DMS 273 (cell line): ENCODE measurements at regions not wholly inside any gene's neighbourhood (a gene's known extent, or its start where the extent isn't known, plus 50 kb on each side); places are given as distances from the start of the nearest gene placed in this dataset.
A peak's percentile ranks its signal among the peaks of the same experiment; 100 is the strongest.
"Not testable (repeated sequence)": the region's sequence is repeated elsewhere in the genome, so short reads cannot be mapped to it uniquely, and the experiment has no call there.

Experiments used
- DNase-seq: peaks from one replicate; lab custom pipeline; 2025; ENCODE audit not compliant: unreplicated experiment; lab: John Stamatoyannopoulos, UW

GRCh38 chr6:16040628-16040974 lies 88.3 kb upstream of the MYLIP start:
- DNase-seq: no peak

DNA sequence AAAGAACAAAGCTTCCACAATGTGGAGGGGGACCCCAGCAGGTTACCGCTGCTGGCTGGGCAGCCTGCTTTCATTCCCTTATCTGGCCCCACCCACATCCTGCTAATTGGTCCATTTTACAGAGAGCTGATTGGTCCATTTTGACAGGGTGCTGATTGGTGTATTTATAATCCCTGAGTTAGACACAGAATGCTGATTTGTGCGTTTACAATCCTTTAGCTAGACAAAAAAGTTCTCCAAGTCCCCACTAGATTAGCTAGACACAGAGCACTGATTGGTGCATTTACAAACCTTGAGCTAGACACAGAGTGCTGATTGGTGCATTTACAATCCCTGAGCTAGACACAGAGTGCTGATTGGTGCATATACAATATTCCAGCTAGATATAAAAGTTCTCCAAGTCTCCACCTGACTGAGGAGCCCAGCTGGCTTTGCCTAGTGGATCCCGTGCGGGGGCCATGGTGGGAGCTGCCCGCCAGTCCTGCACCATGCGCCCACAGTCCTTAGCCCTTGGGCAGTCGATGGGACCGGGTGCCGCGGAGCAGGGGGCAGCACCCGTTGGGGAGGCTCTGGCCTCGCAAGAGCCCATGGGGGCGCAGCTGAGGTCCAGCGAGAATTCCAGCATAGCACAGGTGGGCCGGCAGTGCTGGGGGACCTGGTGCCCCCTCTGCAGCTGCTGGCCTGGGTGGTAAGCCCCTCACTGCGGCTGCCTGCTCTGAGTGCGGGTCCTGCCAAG lies 88.8 kb upstream of the MYLIP start:
- DNase-seq: not testable (repeated sequence)

DNA sequence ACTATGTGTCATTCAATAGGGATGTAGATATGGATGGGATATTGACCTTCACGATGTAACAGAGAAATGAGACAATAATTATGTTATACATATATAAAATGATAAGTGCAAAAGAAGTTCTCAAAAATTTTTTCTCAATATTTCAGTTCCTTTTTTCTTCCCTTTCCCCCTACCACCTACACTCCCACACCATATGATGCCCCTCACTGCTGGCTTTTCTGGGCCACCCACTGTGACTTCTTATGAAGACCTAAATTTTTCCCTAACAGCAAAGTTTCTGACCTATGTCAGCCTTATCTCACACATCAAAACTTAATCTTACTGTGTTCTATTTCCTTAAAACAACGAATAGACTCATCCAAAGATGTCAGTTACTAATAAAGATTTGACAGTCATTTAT lies 89.9 kb upstream of the MYLIP start:
- DNase-seq: no peak

GRCh38 chr6:16035488-16036080 lies 93.3 kb upstream of the MYLIP start:
- no peak for DNase-seq

DNA sequence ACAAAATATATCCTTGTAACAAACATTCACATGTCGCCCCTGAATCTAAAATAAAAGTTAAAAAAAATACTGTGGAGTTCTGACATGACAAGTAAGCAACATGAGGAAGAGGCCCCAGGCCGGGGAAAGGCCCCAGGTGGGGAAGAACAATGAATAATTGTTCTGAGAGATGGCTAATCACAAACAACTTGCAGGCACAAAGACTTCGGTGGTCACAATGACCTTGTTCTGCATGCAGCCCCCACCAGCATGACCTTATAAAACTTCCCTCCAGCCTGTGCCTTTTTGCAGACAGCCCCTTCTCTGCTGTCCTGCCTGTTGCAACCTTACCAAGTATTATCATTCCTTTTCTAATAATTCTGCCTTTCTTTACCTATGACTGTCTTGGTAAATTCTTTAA lies 95.7 kb upstream of the MYLIP start:
- DNase-seq: no peak

GRCh38 chr6:16031278-16031981 lies 97.5 kb upstream of the MYLIP start:
- DNase-seq: no peak

DNA sequence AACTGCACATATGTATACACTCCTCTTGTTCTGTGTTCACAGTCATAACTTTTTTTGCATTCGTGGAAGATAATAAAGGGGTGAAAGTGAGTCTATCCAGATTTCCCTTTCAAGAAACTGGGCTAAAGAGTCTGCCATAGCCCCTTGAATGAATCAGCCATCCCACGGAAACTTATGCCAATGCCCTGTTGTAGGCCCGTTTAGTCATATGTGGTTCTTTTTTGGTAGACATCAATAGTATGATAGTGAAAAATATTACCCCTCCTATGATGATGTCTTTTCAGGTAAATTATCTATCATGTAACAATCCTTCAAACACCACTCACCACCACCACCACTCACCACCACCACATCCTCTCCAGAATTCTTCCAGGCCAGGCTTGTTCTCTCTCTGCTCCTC lies 99.9 kb upstream of the MYLIP start:
- no peak for DNase-seq

- DNase-seq: no peak
These were observed 108.6 kb upstream of the MYLIP start for GRCh38 chr6:16020259-16020658.

- peak; percentile 36 for DNase-seq
These were observed 109.4 kb upstream of the MYLIP start for GRCh38 chr6:16019462-16019861.

- no peak for DNase-seq
These were observed 110.3 kb upstream of the MYLIP start for GRCh38 chr6:16018626-16019025.

DNA sequence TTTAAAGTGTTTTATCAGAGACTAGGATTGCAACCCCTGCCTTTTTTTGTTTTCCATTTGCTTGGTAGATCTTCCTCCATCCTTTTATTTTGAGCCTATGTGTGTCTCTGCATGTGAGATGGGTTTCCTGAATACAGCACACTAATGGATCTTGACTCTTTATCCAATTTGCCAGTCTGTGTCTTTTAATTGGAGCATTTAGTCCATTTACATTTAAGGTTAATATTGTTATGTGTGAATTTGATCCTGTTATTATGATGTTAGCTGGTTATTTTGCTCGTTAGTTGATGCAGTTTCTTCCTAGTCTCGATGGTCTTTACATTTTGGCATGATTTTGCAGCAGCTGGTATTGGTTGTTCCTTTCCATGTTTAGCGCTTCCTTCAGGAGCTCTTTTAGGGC lies 114.6 kb upstream of the MYLIP start:
- DNase-seq: not testable (repeated sequence)

GRCh38 chr6:16007146-16007545 lies 121.7 kb upstream of the MYLIP start:
- DNase-seq: no peak

GRCh38 chr6:16006681-16007080 lies 122.2 kb upstream of the MYLIP start:
- DNase-seq: no peak

GRCh38 chr6:16004934-16005679 lies 123.8 kb upstream of the MYLIP start:
- DNase-seq: no peak

GRCh38 chr6:16003197-16003491 lies 125.7 kb upstream of the MYLIP start:
- DNase-seq: no peak

- DNase-seq: no peak
These were observed 126.3 kb upstream of the MYLIP start for GRCh38 chr6:16002332-16003196.

DNA sequence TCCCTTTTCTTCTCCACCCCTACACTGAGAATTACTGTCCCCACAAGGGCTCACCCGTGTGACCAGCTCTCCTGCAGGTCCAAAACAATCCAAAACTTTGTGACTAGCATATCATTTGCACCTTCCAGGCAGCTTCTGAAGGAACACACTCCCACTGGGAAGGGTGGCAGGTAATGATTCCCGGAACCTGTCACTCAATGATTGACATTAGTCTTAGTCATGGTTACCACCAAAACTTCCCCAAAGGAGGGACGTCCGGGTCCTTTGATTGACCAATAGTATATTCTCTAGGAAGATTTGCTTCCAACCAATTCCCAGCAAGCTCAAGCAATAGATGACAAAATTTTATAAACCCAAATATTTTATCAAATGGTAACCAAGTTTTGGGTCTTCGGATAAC lies 127.7 kb upstream of the MYLIP start:
- no peak for DNase-seq

- DNase-seq: no peak
These were observed 129.7 kb upstream of the MYLIP start for GRCh38 chr6:15999201-15999600.

- no peak for DNase-seq
These were observed 131.1 kb upstream of the MYLIP start for GRCh38 chr6:15997586-15998388.

- no peak for DNase-seq
These were observed 132.9 kb upstream of the MYLIP start for GRCh38 chr6:15996030-15996429.
